ENCODE measurements at regions not wholly inside any gene's neighbourhood (a gene's known extent, or its start where the extent isn't known, plus 50 kb on each side); places are given as distances from the start of the nearest gene placed in this dataset.

- WGBS (ENCODE audit: insufficient coverage, low coverage, missing lambda C conversion rate): 0% methylated on average over 3 of the region's 4 CpGs
- Histone ChIP-seq H3K79me2 (ENCODE audit: control insufficient read depth, insufficient read depth, low read length) (no peaks in the 10 kb centered on the region), H4K20me1 (replicated peaks; ENCODE audit: control insufficient read depth, insufficient read depth, low read length) (no peaks in the 10 kb centered on the region)
Measured at GRCh38 chrX:125709532-125709931, 389.9 kb downstream of the TEX13C start.

GRCh38 chrX:125710403-125711062 lies 390.9 kb downstream of the TEX13C start:
- intact Hi-C loops (cut with micrococcal nuclease) (no loop called here), in situ Hi-C loops (cut with MboI) (no loop called here)
- Histone ChIP-seq H4K20me1 (replicated peaks; ENCODE audit: control insufficient read depth, insufficient read depth, low read length) (no peaks in the 10 kb centered on the region), H3K9ac (ENCODE audit: insufficient read depth in 1 of 2, low read depth in 2 of 2, low read length in 2 of 2) (no peak overlapping the region), H3K27me3 (ENCODE audit: control insufficient read depth in 2 of 2, insufficient read depth in 2 of 2, low read length in 2 of 2) (no peaks in the 10 kb centered on the region), H3K4me1 (replicated peaks in 1 of 2; ENCODE audit: control insufficient read depth in 2 of 2, insufficient read depth in 2 of 2, low read length in 2 of 2) (no peaks in the 10 kb centered on the region), H3K4me3 (no peak overlapping the region), H3K27ac (ENCODE audit: extremely low read depth, low read depth, low read length) (no peak overlapping the region), H2AFZ (ENCODE audit: low read depth, low read length) (no peak overlapping the region), H3K36me3 (ENCODE audit: control insufficient read depth, insufficient read depth, low read length) (no peaks in the 10 kb centered on the region), H3K4me2 (ENCODE audit: insufficient read depth, low read length) (no peak overlapping the region), H3K9me3 (replicated peaks; ENCODE audit: control insufficient read depth, insufficient read depth, low read depth, low read length) (no peaks in the 10 kb centered on the region), H3K9me1 (ENCODE audit: control insufficient read depth, insufficient read depth, low read length) (no peaks in the 10 kb centered on the region), H3K79me2 (ENCODE audit: control insufficient read depth, insufficient read depth, low read length) (no peaks in the 10 kb centered on the region)
- 4% methylated on average over 8 of the region's 8 CpGs for WGBS (ENCODE audit: insufficient coverage, low coverage, missing lambda C conversion rate)
- no TSS peak for BruUV-seq (replicated peaks)
- ATAC-seq: no peak
- DNase-seq (ENCODE audit: extremely low read depth in 1 of 4, low spot score in 3 of 4): no peak
- CTCF ChIA-PET (ENCODE audit: low intra/inter-chr PET ratio): no interaction called here
- FAIRE-seq: no peak
- POLR2A ChIA-PET: interaction anchor here (0.7 kb wide), 1 partner anchor 1310 kb away, joined by 3 read pairs; no protein-coding TSS in a partner anchor
- TF ChIP-seq TOE1 (IDR thresholded peaks at IDR 0.05; ENCODE audit: borderline replicate concordance) (no peak), TOE1 (CRISPR knock-in tag; IDR thresholded peaks at IDR 0.05; ENCODE audit: borderline replicate concordance, low read depth) (no peak), E2F3 (CRISPR knock-in tag; IDR thresholded peaks at IDR 0.05) (no peak), ZNF24 (IDR thresholded peaks at IDR 0.05) (no peak), ZNF324 (CRISPR knock-in tag; IDR thresholded peaks at IDR 0.05) (no peak), THRA (IDR thresholded peaks at IDR 0.05) (no peak), CEBPG (CRISPR knock-in tag; IDR thresholded peaks at IDR 0.05) (no peak), CEBPG (tag; conservative IDR thresholded peaks at IDR 0.05 in 1 of 2, IDR thresholded peaks at IDR 0.05 in 1 of 2) (no peak), HMG20A (CRISPR knock-in tag; conservative IDR thresholded peaks at IDR 0.05) (no peak), ZNF778 (CRISPR knock-in tag; IDR thresholded peaks at IDR 0.05) (no peak), ATF1 (CRISPR knock-in tag; IDR thresholded peaks at IDR 0.05) (no peak), ATF1 (tag; IDR thresholded peaks at IDR 0.05) (no peak), ZNF586 (CRISPR knock-in tag; conservative IDR thresholded peaks at IDR 0.05) (no peak), ZNF699 (CRISPR knock-in tag; IDR thresholded peaks at IDR 0.05; ENCODE audit: insufficient replicate concordance) (no peak)

More at GRCh38 chrX:125709532-125709931, 389.9 kb downstream of the TEX13C start:
- DNase-seq (ENCODE audit: extremely low read depth in 1 of 4, low spot score in 3 of 4) (no peak), FAIRE-seq (no peak), ATAC-seq (no peak)
- no peak for TF ChIP-seq CGGBP1 (CRISPR knock-in tag; IDR thresholded peaks at IDR 0.05)
- no peak for TF ChIP-seq U2AF1 (optimal IDR thresholded peaks at IDR 0.05; ENCODE audit: low read depth, low read length)
- no peak for TF ChIP-seq PHB2 (IDR thresholded peaks at IDR 0.05; ENCODE audit: low read depth)
- no peak for TF ChIP-seq NFE2L1 (tag; IDR thresholded peaks at IDR 0.05; ENCODE audit: borderline replicate concordance, low read depth)
- Histone ChIP-seq H3K9me3 (replicated peaks; ENCODE audit: control insufficient read depth, insufficient read depth, low read depth, low read length) (no peaks in the 10 kb centered on the region), H3K27me3 (ENCODE audit: control insufficient read depth in 2 of 2, insufficient read depth in 2 of 2, low read length in 2 of 2) (no peaks in the 10 kb centered on the region), H2AFZ (ENCODE audit: low read depth, low read length) (no peak overlapping the region), H3K9me1 (ENCODE audit: control insufficient read depth, insufficient read depth, low read length) (no peaks in the 10 kb centered on the region), H3K27ac (ENCODE audit: extremely low read depth, low read depth, low read length) (no peak overlapping the region), H3K9ac (ENCODE audit: insufficient read depth in 1 of 2, low read depth in 2 of 2, low read length in 2 of 2) (no peak overlapping the region), H3K36me3 (ENCODE audit: control insufficient read depth, insufficient read depth, low read length) (no peaks in the 10 kb centered on the region), H3K4me2 (ENCODE audit: insufficient read depth, low read length) (no peak overlapping the region), H3K4me1 (replicated peaks in 1 of 2; ENCODE audit: control insufficient read depth in 2 of 2, insufficient read depth in 2 of 2, low read length in 2 of 2) (no peaks in the 10 kb centered on the region), H3K4me3 (no peak overlapping the region)
- in situ Hi-C loops (cut with MboI) (no loop called here), intact Hi-C loops (cut with micrococcal nuclease) (no loop called here)
- BruUV-seq (replicated peaks): no TSS peak
- POLR2A ChIA-PET: no interaction called here
- CTCF ChIA-PET (ENCODE audit: low intra/inter-chr PET ratio): no interaction called here
